ENCODE measurements at regions not wholly inside any gene's neighbourhood (a gene's known extent, or its start where the extent isn't known, plus 50 kb on each side); places are given as distances from the start of the nearest gene placed in this dataset.
"Not testable (repeated sequence)": the region's sequence is repeated elsewhere in the genome, so short reads cannot be mapped to it uniquely, and the experiment has no call there.

DNA sequence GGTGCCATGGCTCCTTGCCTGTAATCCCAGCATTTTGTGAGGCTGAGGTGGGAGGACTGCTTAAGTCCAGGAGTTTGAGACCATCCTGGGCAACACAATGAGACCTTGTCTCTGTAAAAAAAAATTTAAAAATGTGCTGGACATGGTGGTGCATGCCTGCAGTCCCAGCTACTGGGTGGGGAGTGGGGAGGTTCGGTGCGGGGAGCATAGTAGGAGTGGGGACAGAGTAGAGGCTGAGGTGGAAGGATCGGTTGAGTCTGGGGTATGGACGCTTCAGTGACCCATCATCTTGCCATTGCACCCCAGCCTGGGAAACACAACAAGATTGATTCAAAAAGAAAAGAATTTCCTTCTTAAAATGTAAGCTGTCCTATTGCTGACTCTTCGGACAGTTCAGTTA lies 1490.0 kb upstream of the GBE1 start:
- no peak for DNase-seq

DNA sequence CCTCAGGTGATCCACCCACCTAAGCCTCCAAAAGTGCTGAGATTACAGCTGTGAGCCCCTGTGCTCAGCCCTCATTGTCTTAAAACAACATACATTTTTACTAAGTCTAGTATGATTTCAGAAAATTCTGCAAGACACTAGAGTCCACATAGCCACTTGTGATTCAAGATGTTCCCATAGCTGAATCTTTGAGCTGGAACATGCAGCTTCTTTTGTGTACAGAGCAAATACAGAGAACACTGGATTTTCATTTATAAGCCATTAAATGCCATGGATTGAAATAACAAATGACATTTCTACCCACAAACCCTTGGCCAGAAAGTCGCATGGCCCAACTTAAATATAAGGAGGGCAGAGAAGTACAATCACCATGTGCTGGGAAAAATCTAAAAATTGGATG lies 1489.2 kb upstream of the GBE1 start:
- no peak for DNase-seq

DNA sequence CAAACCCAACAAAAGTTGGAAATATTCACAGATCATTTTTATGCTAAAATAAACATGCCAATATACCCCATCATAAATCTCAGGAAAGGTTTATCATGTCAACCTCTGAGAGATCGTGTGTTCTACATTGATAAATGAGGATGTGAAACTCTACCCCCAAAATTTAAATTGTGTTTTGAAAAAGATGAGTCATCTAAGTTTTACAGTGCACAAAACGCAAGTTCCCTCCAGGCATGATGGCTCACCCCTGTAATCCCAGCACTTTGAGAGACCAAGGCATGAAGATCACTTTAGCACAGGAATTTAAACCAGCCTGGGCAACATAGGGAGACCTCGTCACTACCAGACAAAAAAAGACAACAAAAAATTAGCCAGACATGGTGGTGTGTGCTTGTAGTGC lies 1487.0 kb upstream of the GBE1 start:
- no peak for DNase-seq

GRCh38 chr3:83235180-83235814 lies 1473.9 kb upstream of the GBE1 start:
- no peak for DNase-seq

DNA sequence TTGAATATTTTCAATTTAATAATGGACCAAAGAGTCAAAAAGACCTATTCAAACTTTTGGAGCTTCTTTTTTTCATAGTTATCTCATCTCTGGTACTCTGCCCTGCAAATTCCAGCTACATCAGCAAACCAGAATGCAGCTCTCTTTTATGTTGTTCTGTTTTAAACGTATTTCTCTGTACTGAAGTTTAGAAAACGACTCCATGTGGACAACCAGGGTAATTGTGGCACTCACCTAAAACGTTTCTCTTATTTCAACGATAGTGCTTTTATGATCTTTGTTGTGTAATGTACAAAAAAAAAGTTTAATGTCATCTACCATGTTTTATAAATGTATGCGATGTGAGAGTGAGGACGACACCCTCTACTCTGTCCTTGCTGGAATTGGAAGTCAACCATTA lies 1472.3 kb upstream of the GBE1 start:
- DNase-seq, result no peak

DNA sequence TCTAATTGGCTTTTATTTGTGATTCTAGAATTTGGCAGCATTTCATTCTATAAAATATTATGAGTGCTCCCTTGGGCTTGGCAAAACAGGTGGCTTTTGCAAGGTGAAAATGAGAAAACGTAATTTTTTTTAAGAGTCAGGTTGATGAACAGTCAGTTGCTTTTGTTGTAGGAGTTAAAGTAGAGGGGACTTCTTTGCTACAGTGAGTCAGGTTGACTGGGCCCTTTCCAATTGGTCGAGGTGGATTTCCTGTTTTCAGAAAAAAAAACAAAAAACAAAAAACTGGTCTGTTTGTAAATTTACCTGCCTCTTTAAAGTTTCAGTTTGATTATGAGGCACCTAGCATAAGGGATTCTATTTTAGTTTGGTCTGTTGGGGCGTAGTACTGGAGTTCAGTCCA lies 1469.4 kb upstream of the GBE1 start:
- no peak for DNase-seq

- DNase-seq, result no peak
Measured at GRCh38 chr3:83230376-83230775, 1468.9 kb upstream of the GBE1 start.

DNA sequence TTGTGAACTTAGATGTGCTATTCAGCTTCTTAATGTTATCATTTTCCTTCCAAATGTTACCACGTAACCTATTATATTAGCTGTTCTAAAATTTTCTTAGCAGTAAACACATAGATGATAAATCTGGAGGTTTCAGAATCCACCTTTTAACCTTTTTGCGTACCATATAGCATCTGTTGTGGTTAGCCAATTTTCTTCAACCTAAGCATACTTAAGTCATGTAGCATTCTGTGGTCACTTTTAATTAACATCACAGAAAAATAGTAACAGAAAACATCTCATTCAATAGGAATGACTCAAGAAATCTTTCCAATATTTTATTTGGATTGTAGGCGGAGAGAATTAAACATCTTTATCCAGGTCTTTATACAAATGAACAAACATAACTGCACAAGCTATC lies 1465.3 kb upstream of the GBE1 start:
- DNase-seq, result no peak

- no peak for DNase-seq
Measured at GRCh38 chr3:83224101-83224868, 1462.8 kb upstream of the GBE1 start.

DNA sequence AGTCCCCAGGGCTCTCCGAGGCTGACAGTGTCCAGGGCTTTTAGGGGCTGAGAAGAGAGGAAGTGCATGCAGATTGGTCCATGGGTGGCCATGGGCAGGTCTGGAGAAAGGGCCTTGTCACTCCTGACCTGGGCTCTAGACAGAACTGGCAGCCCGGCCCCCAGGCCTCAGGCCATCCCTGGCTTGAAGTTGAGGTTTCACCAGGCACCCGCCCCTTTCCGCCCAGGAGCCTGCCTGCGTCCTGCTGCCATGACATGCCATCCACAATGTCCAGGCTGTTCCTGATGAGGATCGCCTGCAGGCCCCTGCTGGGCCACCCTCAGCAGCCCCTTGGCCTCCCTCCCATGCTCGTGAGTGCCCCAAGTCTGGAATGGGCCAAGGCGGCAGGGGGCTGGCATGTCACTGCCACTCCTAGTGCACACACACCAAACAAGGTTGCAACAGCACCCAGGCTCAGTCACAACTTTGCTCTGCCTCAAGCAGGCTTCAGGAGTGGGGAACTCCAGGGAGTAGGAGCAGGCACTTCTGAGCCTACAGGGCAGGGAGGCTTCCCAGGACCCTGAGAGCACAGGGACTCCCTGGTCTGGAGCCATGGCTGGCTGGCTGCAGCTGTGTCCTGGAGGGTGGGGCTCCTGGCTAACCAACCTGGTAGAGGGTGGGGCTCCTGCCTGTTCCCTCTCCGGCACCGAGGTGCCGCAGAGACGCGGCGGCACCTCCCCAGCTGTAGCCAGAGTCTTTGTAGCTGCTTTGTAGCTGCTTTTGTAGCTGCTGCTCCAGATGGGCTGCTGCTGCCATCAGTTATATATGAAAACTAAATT lies 1457.1 kb upstream of the GBE1 start:
- DNase-seq, result no peak

- DNase-seq, result not testable (repeated sequence)
Measured at GRCh38 chr3:83217595-83218118, 1456.2 kb upstream of the GBE1 start.

GRCh38 chr3:83216919-83217594 lies 1455.6 kb upstream of the GBE1 start:
- no peak for DNase-seq

DNA sequence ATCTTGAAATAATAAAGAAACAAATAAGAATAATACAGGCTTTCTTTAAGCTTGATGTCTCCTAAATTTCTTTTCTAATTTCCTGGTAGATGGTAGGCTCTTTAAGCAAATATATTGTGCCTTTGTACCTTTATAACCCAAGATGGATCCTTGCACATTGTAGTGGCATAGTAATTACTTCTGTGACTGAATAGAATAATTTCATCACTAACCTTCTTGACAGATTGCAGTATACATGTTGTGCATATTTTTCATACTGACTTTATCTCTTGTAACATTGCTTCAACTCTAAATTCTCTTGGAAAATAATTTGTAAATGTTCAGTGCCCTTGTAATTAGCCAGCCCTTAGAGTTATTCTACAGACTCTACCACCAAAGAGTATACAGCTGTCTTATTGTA lies 1433.8 kb upstream of the GBE1 start:
- DNase-seq, result no peak

DNA sequence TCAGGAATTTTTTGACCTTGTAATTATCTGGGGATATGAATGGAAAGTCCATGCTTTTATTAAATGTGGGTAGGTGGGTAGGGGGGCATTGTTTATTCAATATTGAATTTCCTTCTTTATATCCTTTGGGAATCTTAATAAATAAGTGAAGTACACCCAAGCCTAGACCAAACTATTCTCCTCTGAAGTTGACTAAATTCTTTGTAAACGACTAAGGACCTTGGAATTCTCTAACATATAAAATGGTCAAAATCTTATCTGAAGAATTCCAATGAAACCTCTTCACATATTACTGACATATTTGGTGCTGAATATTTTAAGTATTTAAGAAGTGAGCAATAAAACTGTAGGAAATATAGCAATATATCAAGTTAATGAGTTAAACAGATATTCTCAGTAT lies 1432.1 kb upstream of the GBE1 start:
- no peak for DNase-seq

DNA sequence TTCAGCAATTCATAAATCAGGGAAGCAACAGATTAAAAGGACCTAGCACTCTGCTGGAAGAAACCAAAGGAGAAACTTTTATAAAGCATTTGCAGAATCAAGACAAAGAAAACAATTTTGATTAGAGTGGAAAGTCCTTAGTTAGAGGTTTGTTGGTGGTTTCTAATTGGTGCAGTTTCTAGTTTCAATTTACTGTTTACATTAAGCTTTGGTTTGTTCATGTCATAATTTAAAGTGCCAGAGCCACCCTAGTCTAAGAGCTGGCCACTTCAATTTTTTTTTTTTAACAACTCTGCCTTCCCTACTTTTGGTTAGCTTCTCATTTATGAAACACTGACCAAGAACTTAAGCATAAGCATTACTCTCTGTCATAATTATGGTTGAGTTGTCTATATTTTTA lies 1428.2 kb upstream of the GBE1 start:
- no peak for DNase-seq

DNA sequence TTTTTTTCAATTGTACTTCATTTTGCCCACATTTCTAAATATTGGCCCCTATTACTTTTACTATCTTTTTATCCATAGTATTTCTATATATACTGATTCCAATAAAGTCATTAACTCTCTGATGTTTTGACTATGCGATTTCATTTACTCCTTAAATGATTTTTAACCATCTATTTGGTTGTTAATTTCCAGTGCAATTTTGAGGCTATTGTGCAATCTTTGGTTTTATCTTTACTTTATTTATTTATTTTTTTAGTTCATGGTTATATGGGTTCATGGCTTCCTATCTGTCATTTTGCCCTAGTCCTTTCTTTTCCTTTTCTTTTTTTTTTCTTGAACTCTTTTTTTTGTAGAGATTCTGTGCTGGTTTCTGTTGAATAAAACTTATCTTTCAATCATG lies 1408.0 kb upstream of the GBE1 start:
- no peak for DNase-seq

GRCh38 chr3:83150896-83151295 lies 1389.5 kb upstream of the GBE1 start:
- DNase-seq, result no peak

DNA sequence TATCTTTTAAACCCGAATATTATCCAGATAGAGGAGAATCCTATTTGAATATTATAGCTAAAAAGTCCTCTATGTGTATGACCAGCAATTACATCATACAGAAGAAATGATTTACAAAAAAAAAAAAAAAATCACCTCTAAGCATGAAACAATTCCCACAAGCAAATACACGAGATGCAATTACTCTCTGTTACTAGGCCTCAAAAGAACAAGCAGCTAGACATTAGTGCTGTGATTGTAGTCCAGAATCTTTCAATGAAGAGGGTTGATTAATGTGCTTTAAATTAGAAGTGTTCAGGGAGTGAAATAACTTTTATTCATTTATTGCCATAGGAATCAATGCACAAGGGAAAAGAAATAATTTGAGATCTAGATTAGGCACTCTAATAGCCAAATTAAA lies 1379.5 kb upstream of the GBE1 start:
- DNase-seq, result no peak

- DNase-seq, result no peak
Measured at GRCh38 chr3:83131236-83131635, 1369.8 kb upstream of the GBE1 start.

GRCh38 chr3:83122774-83123350 lies 1361.4 kb upstream of the GBE1 start:
- DNase-seq, result no peak

GRCh38 chr3:83093222-83093572 lies 1331.8 kb upstream of the GBE1 start:
- no peak for DNase-seq

DNA sequence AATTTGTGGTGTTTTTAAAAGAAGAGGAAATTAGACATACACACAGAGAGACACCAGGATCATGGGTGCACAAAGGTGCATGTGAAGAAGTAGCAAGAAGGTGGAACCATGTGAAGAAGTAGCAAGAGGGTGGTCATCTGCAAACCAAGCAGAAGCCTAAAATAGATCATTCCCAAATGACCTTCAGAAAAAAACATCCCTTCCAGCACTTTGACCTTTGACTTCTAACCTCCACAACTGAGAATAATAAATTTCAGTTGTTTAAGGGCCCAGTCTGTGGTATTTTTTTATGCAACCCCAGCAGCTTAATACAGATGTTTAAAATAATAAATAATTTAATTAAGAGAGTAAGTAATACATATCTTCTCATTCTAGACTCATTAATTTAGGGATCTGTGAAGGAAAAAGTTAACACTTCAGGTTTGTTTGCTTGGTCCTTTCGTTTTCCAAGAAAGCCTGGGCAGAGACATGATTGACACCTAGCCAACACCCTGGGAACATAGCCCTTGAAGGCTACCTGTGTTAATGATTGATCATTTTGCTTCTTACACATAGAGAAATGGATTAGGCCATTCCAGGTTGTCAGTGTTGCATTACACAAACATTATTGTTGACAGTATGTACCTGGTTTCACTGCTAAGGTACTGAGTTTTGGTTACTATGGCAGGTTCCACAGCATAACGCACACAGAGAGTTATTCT lies 1331.2 kb upstream of the GBE1 start:
- DNase-seq, result no peak
